ENCODE measurements at regions not wholly inside any gene's neighbourhood (a gene's known extent, or its start where the extent isn't known, plus 50 kb on each side); places are given as distances from the start of the nearest gene placed in this dataset.

GRCh38 chr10:25725917-25726716 lies 207.9 kb upstream of the MYO3A start:
- peak; percentile 45 for TF ChIP-seq CTCF (IDR thresholded peaks at IDR 0.05; ENCODE audit: insufficient read depth, low read length, poor library complexity, severe bottlenecking)
- TF ChIP-seq EZH2phosphoT487 (conservative IDR thresholded peaks at IDR 0.05; ENCODE audit: low read length), result no peak

All from SU-DHL-6 (cell line).